Islet of Langerhans (tissue), 1 donor: ENCODE measurements at regions not wholly inside any gene's neighbourhood (a gene's known extent, or its start where the extent isn't known, plus 50 kb on each side); places are given as distances from the start of the nearest gene placed in this dataset.

Experiments
- FAIRE-seq: peaks from one replicate; lab custom pipeline; 2011; peaks lifted over from hg19 to GRCh38; lab: Jason Lieb, UNC

GRCh38 chr5:38719916-38720315, 125.9 kb upstream of the OSMR start:
- no peak for FAIRE-seq

- no peak for FAIRE-seq
Measured at GRCh38 chr5:38720554-38721361, 125.1 kb upstream of the OSMR start.

GRCh38 chr5:38722918-38723317, 122.9 kb upstream of the OSMR start:
- no peak for FAIRE-seq

- no peak for FAIRE-seq
Measured at GRCh38 chr5:38723426-38723825, 122.4 kb upstream of the OSMR start.

- no peak for FAIRE-seq
Measured at GRCh38 chr5:38724301-38725030, 121.3 kb upstream of the OSMR start.

GRCh38 chr5:38725371-38725865, 120.4 kb upstream of the OSMR start:
- FAIRE-seq, result no peak

- no peak for FAIRE-seq
Measured at GRCh38 chr5:38726279-38726678, 119.5 kb upstream of the OSMR start.

- no peak for FAIRE-seq
Measured at GRCh38 chr5:38728029-38728428, 117.8 kb upstream of the OSMR start.

GRCh38 chr5:38731461-38731860, 114.4 kb upstream of the OSMR start:
- FAIRE-seq, result no peak

- no peak for FAIRE-seq
Measured at GRCh38 chr5:38734353-38734752, 111.5 kb upstream of the OSMR start.

GRCh38 chr5:38736089-38736488, 109.7 kb upstream of the OSMR start:
- no peak for FAIRE-seq

- no peak for FAIRE-seq
Measured at GRCh38 chr5:38737976-38738375, 107.8 kb upstream of the OSMR start.

GRCh38 chr5:38739011-38739704, 106.7 kb upstream of the OSMR start:
- FAIRE-seq, result no peak

- FAIRE-seq, result no peak
Measured at GRCh38 chr5:38739705-38740045, 106.1 kb upstream of the OSMR start.

GRCh38 chr5:38742821-38743220, 103.0 kb upstream of the OSMR start:
- FAIRE-seq, result no peak

GRCh38 chr5:38743562-38743961, 102.2 kb upstream of the OSMR start:
- no peak for FAIRE-seq

- FAIRE-seq, result no peak
Measured at GRCh38 chr5:38745836-38746732, 99.7 kb upstream of the OSMR start.

GRCh38 chr5:38749861-38750260, 96.0 kb upstream of the OSMR start:
- FAIRE-seq, result no peak

GRCh38 chr5:38751103-38751502, 94.7 kb upstream of the OSMR start:
- no peak for FAIRE-seq

GRCh38 chr5:38752012-38752536, 93.7 kb upstream of the OSMR start:
- FAIRE-seq, result no peak

GRCh38 chr5:38752622-38753021, 93.2 kb upstream of the OSMR start:
- FAIRE-seq, result no peak

- FAIRE-seq, result no peak
Measured at GRCh38 chr5:38753141-38753540, 92.7 kb upstream of the OSMR start.
